ENCODE measurements at regions not wholly inside any gene's neighbourhood (a gene's known extent, or its start where the extent isn't known, plus 50 kb on each side); places are given as distances from the start of the nearest gene placed in this dataset.
"Not testable (repeated sequence)": the region's sequence is repeated elsewhere in the genome, so short reads cannot be mapped to it uniquely, and the experiment has no call there.

DNA sequence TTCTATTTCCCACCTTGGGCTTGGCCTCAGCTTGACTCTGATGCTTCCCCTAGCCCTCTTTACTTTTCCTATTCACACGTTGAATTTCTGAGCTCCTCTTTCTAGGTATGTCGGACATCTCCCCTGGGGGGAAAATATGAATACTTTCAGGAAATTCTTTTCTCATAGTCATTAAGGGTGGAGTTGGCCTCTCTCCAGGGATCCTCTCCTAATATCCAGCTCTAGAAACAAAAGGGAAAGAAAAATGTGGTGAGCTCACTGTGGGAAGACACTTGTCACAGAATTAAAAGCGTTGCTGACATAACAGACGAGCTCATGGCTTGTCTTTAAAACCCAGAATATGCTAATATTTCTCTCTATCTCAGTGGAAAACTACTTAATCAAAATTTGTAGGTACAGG lies 132.7 kb upstream of the MEX3C start:
- DNase-seq (ENCODE audit: low spot score) = peak; percentile 58

DNA sequence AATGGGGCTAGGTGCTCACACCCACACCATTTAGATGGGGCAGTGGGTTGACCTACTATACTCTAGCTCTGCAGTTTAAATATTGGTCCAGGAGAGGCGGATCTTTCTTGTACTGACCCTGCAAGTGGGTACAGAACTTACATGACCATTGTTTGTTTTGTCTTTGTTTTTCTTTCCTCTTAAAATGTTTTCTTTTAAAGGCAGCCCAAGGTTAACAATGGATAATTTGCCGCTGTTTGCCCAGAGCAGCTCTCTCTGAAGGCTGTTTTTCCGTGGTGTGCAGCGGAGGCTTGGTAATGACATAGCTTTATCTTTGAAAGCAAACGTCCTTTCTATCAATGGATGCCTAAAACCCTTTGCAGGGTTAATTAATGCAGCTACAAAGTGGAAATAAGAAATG lies 133.3 kb upstream of the MEX3C start:
- no peak for DNase-seq (ENCODE audit: low spot score)

DNA sequence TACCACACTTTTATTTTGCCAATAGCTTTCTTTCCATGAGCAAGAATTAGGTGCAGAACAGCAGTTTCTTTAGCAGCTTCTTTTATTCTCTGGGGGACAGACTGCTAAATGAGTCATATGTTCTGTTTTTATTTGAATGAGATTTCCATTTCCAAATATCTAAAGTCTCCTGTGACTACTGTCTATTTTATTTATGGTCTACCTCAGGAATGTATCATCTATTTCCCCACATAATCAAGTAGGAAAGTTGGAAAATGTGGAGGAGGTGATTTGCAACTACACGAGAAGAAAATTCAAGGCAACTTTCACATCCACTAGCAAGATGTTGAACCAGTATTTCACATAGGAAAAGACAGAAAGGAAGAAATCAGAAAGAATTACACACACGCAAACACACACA lies 139.9 kb upstream of the MEX3C start:
- DNase-seq (ENCODE audit: low spot score) = no peak

DNA sequence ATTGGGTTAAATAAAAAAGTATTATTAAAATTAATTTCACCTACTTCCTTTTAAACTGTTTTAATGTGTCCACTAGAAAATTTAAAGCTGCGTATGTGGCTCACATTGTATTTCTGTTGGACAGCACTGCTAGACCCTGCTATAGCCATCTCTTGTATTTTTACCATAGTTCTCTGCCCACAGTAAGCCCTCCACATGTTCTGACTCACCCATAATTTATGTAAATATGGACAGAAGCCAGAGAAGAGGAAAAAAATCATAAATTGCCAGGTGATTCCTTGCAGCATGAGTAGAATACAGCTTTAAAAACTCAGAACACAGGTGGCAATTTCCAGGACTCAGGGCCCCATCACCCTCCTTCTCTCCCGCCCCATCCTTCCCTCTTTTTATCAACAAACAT lies 142.4 kb upstream of the MEX3C start:
- peak; percentile 29 for DNase-seq (ENCODE audit: low spot score)

DNA sequence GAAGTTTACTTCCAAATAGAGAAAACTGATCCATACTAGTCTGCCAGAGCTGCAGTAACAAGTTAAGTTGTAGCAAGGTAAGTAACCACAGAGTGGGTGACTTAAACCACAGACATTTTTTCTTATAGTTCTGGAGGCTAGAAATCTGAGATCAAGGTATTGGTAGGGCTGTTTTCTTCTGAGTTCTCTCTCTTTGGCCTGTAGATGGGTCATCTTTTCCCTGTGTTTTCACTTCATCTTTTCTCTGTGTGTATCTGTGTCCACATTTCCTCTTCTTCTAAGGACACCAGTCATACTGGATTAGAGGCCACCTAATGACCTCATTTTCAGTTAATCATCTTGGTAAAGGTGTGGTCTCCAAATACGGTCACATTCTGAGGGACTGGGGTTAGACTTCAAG lies 142.9 kb upstream of the MEX3C start:
- peak; percentile 19 for DNase-seq (ENCODE audit: low spot score)

DNA sequence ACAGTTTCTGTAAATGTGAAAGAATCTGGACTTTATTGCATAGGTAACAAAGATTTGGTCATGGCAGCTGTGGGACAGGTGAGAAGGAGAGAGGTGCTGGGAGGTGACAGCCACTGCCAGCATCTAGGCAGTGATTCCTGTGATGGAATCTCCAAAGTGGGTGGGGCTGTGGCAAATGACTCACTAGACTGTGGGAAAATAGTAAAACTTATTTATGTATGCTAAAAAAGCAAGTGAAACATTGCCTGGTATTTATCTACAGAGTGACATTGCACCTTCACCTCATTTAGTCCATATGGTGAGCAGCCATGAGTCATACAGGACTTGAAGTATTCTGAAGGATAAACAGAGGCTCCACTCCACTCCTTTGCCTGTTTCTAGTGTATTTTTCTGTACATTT lies 145.3 kb upstream of the MEX3C start:
- DNase-seq (ENCODE audit: low spot score) = peak; percentile 79

DNA sequence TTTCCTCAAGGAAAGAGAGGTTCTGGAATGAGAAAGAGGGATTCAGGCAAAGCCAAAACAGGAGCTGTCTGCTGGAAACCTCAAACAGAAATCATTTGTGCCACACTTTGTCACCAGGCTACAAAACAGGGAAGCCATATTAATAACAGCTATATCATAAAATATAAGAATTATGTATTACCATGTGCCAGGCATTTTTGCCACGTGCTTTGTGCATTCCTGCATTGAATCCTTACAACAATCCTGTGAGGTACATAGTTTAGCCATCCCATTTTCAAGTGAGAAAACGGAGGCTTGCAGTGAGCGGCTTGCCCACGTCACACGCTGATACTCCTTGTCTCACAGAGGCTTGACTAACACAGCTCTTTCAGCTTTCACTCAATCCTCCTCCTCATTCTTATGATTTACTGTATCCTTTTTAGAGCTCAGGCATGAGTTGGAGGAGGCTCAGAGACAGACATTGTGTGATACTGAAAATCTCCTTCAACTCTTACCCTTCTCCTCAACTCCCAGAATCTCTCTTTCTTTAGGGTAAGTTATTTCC lies 148.4 kb upstream of the MEX3C start:
- no peak for DNase-seq (ENCODE audit: low spot score)

DNA sequence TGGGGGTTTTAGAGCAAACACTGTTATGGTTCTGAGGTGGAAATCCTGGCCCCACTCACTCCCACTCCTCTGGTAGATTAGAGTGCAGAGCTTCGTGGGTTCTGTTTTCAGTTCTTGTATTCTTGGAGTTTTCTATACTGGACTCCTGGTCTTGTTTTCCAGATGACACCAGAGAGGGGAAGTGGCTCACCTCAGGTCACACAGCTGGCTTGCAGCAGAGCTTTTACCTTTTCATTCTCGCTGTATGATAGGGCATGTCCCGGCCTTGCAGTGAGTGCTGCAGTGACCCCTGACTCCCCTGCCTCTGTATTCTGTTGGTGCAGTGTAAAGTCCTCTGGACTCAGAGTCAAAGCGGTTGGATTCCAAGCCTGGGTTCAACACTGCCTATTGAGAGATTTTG lies 148.9 kb upstream of the MEX3C start:
- DNase-seq (ENCODE audit: low spot score) = no peak

DNA sequence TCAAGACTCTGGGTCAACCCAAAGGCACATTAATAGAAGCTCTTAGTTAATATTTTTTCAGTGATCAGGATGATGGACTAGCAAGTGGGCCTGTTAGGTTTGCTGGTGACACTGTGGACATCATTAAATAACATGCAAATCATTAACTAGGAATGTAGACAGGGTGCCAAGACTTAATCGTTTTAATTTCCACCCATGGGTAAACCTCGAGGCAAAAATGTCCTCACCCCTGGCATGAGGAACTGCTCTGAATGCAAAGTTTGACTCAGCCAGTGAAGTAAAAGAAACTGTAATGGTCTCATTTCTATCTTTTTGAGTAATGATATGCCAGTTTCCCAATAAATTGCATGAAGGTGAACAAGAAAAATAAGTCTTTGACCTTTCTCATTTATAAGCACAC lies 152.6 kb upstream of the MEX3C start:
- DNase-seq (ENCODE audit: low spot score) = peak; percentile 85

DNA sequence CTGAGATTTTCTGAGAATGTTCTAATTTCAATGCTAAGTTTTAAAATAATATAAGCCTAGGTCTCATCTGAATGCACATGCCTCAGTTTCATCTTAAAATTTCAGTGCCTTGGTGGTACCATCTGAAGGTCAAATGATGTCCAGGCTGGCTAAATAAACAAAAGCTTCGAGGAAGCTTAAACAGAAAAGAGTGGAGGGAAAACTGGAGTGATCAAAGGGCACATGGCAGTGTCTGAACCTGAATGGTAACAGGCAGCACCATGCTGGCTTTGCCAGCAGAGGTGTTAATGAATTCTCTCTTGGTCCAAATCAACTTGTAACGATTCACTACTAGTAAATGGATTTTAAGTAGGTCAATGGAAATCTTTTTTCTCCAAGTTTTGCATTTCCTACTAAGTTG lies 158.4 kb upstream of the MEX3C start:
- no peak for DNase-seq (ENCODE audit: low spot score)

DNA sequence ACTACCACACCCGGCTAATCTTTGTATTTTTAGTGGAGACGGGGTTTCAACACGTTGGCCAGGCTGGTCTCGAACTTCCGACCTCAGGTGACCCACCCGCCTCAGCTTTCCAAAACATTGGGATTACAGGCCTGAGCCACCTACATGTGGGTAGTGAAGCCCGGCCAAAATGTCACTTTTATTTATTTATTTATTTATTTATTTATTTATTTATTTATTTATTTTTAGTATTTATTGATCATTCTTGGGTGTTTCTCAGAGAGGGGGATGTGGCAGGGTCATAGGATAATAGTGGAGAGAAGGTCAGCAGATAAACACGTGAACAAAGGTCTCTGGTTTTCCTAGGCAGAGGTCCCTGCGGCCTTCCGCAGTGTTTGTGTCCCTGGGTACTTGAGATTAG lies 162.8 kb upstream of the MEX3C start:
- not testable (repeated sequence) for DNase-seq (ENCODE audit: low spot score)

DNA sequence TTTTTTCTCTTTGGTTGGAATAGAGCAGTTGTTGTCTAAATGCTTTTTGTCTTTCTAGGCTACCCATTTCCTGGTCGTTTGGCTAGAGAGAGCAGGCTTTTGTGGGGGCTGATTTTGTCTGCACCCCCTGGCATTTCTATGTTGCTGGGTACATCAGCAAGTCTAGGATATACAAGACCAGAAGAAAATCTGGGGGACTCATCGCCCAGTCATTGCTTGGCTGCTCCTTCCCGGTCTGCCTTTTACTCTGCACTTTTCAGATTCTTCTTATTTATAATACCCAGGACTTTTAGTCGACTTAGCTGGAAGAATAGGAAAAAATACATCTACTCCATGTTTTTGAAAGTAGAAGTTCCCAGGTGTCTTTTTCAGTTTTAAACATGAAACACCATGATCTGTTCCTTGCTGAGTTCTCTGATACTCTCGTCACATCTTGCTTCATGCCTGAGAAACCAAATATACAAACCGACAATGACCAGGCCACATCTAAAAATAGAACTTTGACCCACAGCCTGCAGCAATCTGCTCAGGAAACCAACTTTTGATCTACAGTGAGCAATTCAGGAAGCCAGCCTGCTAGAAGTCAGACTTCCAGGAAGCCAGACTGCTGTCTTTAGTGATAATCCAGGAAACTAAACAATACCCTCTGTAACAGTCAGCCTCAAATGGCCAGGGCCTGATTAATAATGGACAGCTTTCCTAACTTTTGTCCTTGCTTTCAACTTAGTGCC lies 163.8 kb upstream of the MEX3C start:
- DNase-seq (ENCODE audit: low spot score) = peak; percentile 73

DNA sequence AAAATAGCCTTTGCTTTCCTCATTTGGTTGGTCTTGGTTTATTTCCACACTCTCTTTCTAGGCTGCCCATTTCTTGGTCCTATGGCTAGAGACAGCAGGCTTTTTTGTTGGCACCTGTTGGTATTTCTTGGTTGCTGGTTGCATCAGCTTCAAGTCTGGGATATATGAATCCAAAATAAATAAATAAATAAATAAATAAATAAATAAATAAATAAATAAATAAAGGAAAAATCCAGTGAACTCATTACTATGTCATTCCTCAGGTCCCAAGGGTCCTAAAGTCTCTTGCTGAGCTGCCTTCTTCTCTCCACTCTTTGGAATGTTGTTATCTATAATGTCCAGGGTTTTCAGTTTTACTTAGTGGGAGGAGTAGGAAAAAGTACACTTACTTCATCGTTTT lies 165.9 kb upstream of the MEX3C start:
- no peak for DNase-seq (ENCODE audit: low spot score)

DNA sequence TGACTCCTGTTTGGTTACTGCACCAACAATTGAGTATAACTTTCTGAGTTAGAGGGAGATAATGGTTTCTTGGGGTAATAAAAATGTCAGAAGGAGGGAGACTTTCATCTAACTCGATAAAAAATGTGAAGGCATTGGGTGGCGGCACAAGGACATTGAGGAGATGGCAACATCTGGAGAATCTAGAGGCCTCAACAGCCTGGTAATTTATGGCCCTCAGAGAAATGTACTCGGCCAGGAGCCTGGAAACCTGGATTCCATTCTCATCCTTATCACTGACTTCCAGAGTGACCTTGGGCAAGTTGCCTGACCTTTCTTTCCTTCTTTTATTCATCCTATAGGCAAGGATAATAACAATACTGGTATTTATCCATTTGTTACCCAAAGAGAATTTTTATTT lies 173.5 kb upstream of the MEX3C start:
- no peak for DNase-seq (ENCODE audit: low spot score)

DNA sequence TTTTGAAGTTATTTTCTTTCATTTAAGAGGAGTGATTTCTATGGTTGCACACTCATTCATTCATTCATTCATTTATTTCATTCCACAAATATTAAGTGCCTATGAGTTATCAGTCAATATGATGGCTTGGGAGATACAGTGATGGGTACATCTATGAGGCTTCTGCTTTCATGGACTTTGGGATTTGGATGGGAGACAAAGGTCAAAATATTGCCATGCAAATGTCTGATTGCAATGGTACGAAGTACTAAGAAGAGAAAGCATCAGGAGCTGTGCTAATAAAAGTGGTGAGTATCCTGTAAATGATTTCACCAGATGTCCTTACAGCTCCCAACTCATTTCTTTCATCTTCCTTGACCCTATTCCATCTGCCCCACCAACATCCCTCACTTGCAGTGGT lies 174.4 kb upstream of the MEX3C start:
- DNase-seq (ENCODE audit: low spot score) = no peak

DNA sequence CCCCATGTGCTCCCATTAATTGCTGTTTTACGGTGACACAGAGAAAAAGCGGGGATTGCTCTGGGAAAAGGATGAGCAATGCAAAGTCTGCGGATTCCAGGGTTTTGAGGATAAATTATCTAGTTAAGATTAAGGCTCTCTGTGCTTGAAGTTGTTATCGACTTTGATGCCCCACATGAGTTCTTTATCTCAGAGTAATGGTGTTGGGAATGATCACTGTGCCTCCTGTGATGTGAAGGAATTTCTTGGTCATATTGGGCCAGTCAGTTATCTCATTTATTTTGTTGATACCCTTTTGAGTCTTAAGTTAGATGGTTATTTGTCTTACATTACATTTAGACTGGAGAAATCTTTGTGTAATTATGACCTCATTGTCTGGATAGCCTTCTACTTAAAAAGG lies 184.6 kb upstream of the MEX3C start:
- no peak for DNase-seq (ENCODE audit: low spot score)

DNA sequence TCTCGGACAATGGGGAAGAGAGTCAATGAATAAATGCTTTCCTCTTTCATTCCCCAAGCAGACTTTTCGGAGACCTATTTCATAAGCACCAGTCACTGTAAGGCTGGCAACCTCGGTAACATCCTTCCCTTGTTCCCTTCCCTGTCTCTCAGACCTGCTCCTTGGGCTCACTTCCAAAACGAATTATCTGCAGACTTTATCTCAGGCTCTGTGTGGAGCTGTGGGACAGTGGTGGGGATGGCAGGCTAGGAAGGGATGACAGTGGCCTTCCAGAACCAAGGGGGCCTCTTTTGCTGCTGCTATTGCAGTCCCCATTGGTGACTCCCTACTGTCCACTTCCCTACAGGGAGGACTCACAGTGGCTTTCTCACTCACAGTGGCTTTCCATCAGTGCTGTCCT lies 185.6 kb upstream of the MEX3C start:
- no peak for DNase-seq (ENCODE audit: low spot score)

DNA sequence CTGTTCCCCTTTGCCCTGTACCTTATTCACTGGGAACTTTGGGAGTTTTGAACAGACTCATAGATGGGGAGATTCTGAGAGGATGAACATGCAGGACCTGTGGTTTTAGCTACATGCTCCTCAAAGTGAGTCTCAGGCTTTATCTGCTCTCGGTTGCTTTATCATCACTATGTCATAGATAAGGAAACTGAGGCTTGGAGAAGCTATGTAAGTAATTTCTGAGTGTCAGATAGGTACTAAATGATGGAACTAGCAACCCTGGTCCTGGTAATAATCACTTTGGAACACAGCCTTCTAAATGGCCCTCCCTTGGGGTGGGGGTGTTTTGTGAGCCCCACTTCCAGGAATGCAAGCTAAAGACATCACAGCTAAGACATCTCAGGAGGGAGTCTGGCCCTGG lies 186.2 kb upstream of the MEX3C start:
- DNase-seq (ENCODE audit: low spot score) = no peak

DNA sequence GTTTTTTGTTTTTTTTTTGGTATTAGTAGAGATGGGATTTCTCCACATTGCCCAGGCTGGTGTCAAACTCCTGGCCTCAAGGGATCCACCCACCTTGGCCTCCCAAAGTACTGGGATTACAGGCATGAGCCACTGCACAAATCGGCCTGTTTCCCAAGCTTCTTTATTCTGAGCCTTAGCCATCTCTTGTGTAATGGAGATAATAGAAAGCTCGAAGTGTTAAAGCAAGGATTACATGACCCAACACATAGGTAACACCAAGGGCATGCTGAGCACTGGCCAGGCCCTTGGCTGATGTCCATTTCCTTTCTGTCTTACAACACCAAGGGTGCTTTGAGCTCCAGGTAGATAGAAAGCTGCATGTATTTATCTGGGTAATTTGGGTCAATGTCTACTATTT lies 187.8 kb upstream of the MEX3C start:
- DNase-seq (ENCODE audit: low spot score) = no peak

DNA sequence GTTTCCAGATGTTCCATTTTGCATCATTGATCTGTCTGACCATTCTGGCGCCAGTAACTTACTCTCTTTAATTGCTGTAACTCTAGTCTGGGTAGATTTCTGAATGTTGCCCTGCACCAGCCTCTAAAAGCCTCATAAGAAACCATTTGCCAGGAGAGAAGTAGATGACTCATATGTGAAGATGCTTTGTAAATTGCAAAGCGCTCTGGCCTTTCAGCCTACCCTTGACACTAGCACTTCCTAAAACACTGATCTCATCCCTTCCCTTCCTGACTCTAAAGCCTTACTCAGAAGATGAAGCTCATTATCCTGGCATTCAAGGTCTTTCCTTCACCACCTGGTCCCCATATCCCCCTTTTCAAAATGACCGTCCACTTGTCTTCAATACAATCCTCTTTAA lies 193.2 kb upstream of the MEX3C start:
- peak; percentile 29 for DNase-seq (ENCODE audit: low spot score)

DNA sequence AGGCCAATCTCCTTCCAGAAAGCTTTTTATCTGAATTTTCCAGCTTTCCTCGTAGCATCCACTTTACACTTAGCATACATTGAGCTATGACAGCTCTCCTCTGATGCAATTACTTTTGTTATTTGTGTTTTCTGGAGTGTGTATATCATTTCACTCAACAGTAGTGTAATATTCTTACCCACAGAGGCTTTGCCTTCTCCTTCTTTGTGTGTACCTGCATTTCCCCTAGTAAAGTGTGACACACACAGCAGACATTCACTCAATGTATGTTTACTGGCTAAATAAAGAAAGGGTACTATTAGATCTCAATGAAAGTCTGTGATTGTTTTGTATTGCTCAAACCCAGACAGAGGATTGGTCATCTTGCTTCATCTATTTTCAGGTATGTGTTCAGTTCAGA lies 193.7 kb upstream of the MEX3C start:
- no peak for DNase-seq (ENCODE audit: low spot score)

DNA sequence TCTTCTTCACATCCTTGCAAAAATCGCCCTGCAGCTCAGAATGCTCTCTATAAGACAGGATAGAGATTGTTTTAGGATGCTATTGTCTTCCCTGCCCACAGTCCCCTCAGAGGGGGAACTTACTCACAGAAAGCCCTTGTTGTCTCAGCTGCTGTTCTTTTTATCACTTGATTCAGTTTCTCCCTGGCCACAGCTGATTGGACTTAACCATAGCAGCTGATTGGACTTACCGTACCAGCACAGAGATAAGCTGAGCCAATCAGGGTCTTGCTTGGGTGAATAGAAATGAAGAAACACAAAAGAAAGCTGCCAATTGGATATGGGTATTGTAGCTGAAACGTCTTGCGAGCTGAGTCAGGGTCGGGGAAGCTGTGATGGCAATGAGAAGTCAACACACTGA lies 194.2 kb upstream of the MEX3C start:
- DNase-seq (ENCODE audit: low spot score) = no peak

DNA sequence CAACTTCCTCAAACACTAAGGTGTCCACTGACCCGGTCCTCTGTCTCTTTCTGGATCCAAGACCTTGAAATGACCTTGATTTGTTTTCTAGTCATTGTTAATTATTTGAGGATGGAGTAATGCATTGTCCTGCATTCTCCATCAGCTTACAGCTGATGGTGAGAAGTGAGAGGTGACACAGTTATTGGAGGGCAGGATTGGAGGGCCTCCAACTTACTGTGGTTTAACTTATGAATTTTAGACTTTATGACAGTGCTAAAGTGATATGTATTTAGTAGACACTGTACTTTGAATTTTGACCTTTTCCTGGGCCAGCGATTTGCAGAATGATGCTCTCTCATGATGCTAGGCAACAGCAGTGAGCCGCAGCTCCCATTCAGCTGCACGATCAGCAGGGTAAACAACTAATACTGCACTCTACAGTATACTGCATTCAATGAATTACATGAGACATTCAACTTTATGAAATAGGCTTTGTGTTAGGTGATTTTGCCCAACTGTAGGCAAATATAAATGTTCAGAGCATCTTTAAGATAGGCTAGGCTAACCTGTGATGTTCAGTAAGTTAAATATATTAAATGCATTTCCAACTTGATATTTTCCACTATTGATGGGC lies 200.0 kb upstream of the MEX3C start:
- no peak for DNase-seq (ENCODE audit: low spot score)

DNA sequence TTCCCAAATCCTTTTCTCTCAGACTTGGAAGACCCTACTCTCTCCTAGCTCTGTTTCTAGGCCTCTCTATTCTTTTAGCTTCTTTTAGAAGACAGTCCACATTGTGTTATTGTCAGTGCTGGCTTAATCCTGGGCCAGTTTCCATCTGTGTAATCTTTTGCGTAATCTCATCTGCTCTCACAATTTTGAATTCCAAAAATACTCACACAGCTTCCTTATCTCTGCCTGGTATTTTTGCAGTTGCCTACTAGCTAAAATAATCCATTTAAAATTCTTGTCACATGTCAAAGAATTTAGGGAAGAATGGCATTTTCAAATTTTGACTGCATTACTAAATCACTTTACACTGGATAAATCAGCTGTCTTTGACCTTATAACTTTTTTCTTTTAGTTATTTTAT lies 200.6 kb upstream of the MEX3C start:
- DNase-seq (ENCODE audit: low spot score) = no peak
